Uterus (tissue), 2 donors: ENCODE measurements at regions not wholly inside any gene's neighbourhood (a gene's known extent, or its start where the extent isn't known, plus 50 kb on each side); places are given as distances from the start of the nearest gene placed in this dataset.

ENCODE experiments used
- CTCF ChIP-seq, 4 experiments: fragments of 200-600 bp in 2 of 4; fragments of 450-650 bp in 2 of 4; sonication (generic) in 2 of 4; IDR thresholded peaks; one replicate each; pipeline ENCODE4 v1.5.1; 2016 to 2019; ENCODE audit warnings: antibody characterized with exemption in 4 of 4, mild to moderate bottlenecking in 2 of 4, moderate library complexity in 1 of 4
- POLR2A ChIP-seq, 2 donors: fragments of 450-650 bp; IDR thresholded peaks; one replicate each; pipeline ENCODE4 v1.6.1; 2016; ENCODE audit warnings: antibody characterized with exemption in 2 of 2, mild to moderate bottlenecking in 1 of 2, moderate library complexity in 1 of 2

- TF ChIP-seq CTCF (IDR thresholded peaks at IDR 0.05): no peak
- TF ChIP-seq POLR2A (IDR thresholded peaks at IDR 0.05): no peak
Measured at GRCh38 chr1:166383137-166383536, 216.3 kb upstream of the FAM78B start.
